ENCODE measurements at regions not wholly inside any gene's neighbourhood (a gene's known extent, or its start where the extent isn't known, plus 50 kb on each side); places are given as distances from the start of the nearest gene placed in this dataset.

DNA sequence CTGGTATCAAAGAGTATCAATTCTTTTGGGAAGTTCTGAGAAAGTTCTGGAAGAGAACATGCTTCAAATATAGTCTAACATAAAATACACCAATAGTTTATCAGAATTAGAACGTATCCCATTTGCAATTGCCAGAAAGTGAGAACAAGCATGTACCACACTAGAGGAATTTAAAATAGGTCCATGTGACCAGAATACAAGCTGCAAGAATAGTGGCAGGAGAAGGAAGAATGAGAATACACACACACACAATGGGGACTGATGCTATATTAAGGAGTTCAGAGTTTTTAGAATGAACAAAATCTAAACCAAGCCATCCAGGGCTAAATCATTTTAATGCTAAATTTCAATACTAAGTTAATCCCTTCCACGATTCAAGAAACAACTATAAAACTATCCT, 99.1 kb upstream of the TMEM168 start:
- peaks cover 3% of the 10 kb centered on the region for H3F3A ChIP-seq (replicated peaks; ENCODE audit: insufficient read depth)
- 94% methylated on average over 2 of the region's 2 CpGs for WGBS (ENCODE audit: low lambda C conversion rate)
- CTCF ChIA-PET, result interaction anchor here (0.9 to 2.0 kb wide), 3 partner anchors 10 to 20 kb away, joined by 4 to 7 read pairs (median 4); no protein-coding TSS in a partner anchor

DNA sequence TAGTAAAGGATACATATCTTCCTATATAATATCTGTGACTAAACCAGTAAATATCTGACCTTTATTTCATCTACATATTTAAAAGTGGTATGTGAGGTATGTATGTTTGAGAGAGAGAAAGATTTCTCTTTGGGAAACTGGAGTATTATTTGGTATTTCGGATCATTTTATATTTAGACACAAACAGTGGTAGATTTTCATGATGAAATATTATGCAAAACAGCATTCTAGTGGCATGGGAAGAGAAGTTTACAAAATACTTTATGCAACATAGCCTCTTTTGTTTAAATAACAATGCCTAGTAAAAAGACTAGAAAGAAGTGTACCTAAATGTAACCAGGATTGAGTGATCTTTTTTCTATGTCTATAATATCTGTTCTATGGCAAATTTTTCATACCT, 98.6 kb upstream of the TMEM168 start:
- Histone ChIP-seq H4K20me1 (ENCODE audit: insufficient read depth) (no peaks in the 10 kb centered on the region), H3K27ac (ENCODE audit: low read depth in 2 of 2, low read length in 1 of 2) (no peak overlapping the region), H3K9me3 (no peaks in the 10 kb centered on the region), H3K79me2 (ENCODE audit: insufficient read depth) (no peaks in the 10 kb centered on the region), H3K4me2 (no peak overlapping the region), H3K9me2 (no peaks in the 10 kb centered on the region), H3K4me3 (ENCODE audit: low read depth in 2 of 2, low read length in 1 of 2) (no peak overlapping the region), H2AFZ (ENCODE audit: low read depth) (no peak overlapping the region), H3K36me3 (replicated peaks in 1 of 2; ENCODE audit: control insufficient read depth in 1 of 2, insufficient read depth in 2 of 2, low read length in 1 of 2) (peaks cover 11 to 14% of the 10 kb centered on the region in 2 experiments), H3K9ac (no peak overlapping the region), H3K4me1 (ENCODE audit: control insufficient read depth in 1 of 2, insufficient read depth in 2 of 2, low read depth in 1 of 2, low read length in 1 of 2) (no peaks in the 10 kb centered on the region; a peak in 1 of 4 replicates), H3K27me3 (ENCODE audit: insufficient read depth) (no peaks in the 10 kb centered on the region), H3F3A (replicated peaks; ENCODE audit: insufficient read depth) (peaks cover 4% of the 10 kb centered on the region)
- TF ChIP-seq EZH2phosphoT487 (IDR thresholded peaks at IDR 0.05; ENCODE audit: borderline replicate concordance, low read depth) (no peak), FOXM1 (IDR thresholded peaks at IDR 0.05; ENCODE audit: low read depth) (no peak), POLR2AphosphoS5 (IDR thresholded peaks at IDR 0.05; ENCODE audit: low read depth, low read length) (no peak), MEF2A (IDR thresholded peaks at IDR 0.05; ENCODE audit: borderline replicate concordance, low read depth) (no peak), RFX5 (IDR thresholded peaks at IDR 0.05; ENCODE audit: low read length) (no peak)
- WGBS (ENCODE audit: low lambda C conversion rate), result 98% methylated on average over 1 of the region's 1 CpG
- CTCF ChIA-PET, result no interaction called here
- DNase-seq, result no peak
- POLR2A ChIA-PET, result no interaction called here

More for the DNA sequence above, 99.1 kb upstream of the TMEM168 start:
- Histone ChIP-seq H2AFZ (ENCODE audit: low read depth) (no peak overlapping the region), H3K4me1 (ENCODE audit: control insufficient read depth in 1 of 2, insufficient read depth in 2 of 2, low read depth in 1 of 2, low read length in 1 of 2) (no peaks in the 10 kb centered on the region; a peak in 1 of 4 replicates), H3K4me3 (ENCODE audit: low read depth in 2 of 2, low read length in 1 of 2) (no peak overlapping the region), H3K27me3 (ENCODE audit: insufficient read depth) (no peaks in the 10 kb centered on the region), H4K20me1 (ENCODE audit: insufficient read depth) (no peaks in the 10 kb centered on the region), H3K9ac (no peak overlapping the region), H3K79me2 (ENCODE audit: insufficient read depth) (no peaks in the 10 kb centered on the region), H3K9me2 (no peaks in the 10 kb centered on the region), H3K4me2 (no peak overlapping the region), H3K9me3 (no peaks in the 10 kb centered on the region), H3K36me3 (replicated peaks in 1 of 2; ENCODE audit: control insufficient read depth in 1 of 2, insufficient read depth in 2 of 2, low read length in 1 of 2) (peaks cover 15 to 19% of the 10 kb centered on the region in 2 experiments), H3K27ac (ENCODE audit: low read depth in 2 of 2, low read length in 1 of 2) (no peak overlapping the region)
- DNase-seq, result no peak
- TF ChIP-seq FOSL2 (IDR thresholded peaks at IDR 0.05; ENCODE audit: borderline replicate concordance, low read depth), result no peak
- TF ChIP-seq, protein P1, sequence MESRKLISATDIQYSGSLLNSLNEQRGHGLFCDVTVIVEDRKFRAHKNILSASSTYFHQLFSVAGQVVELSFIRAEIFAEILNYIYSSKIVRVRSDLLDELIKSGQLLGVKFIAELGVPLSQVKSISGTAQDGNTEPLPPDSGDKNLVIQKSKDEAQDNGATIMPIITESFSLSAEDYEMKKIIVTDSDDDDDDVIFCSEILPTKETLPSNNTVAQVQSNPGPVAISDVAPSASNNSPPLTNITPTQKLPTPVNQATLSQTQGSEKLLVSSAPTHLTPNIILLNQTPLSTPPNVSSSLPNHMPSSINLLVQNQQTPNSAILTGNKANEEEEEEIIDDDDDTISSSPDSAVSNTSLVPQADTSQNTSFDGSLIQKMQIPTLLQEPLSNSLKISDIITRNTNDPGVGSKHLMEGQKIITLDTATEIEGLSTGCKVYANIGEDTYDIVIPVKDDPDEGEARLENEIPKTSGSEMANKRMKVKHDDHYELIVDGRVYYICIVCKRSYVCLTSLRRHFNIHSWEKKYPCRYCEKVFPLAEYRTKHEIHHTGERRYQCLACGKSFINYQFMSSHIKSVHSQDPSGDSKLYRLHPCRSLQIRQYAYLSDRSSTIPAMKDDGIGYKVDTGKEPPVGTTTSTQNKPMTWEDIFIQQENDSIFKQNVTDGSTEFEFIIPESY (IDR thresholded peaks at IDR 0.05; ENCODE audit: borderline replicate concordance, low read depth), result no peak
- TF ChIP-seq NFIC (IDR thresholded peaks at IDR 0.05; ENCODE audit: borderline replicate concordance), result no peak
- POLR2A ChIA-PET, result no interaction called here

DNA sequence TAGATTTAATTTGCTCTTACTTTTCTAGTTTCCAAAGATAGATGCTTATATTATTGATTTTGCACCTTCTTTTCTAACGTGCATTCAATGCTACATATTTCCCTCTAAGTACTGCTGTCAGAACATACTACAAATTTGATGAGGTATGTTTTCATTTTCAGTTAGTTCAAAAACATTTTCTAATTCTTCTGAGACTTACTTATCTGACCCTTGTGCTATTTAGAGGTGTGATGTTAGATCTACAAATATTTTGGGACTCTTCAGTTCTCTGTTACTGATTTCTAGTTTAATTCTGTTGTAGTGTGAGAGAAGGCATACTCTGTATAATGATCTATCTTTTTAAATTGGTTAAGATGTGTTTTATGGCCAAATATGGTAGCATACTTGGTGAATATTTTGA, 97.8 kb upstream of the TMEM168 start:
- CTCF ChIA-PET, result no interaction called here
- Histone ChIP-seq H4K20me1 (ENCODE audit: insufficient read depth) (0 out of 2 replicates have a peak, but pooled peaks cover 4% of the 10 kb centered on the region), H3K9me2 (no peaks in the 10 kb centered on the region), H3K4me2 (no peak overlapping the region), H3K9me3 (no peaks in the 10 kb centered on the region), H3K4me1 (ENCODE audit: control insufficient read depth in 1 of 2, insufficient read depth in 2 of 2, low read depth in 1 of 2, low read length in 1 of 2) (no peaks in the 10 kb centered on the region; a peak in 2 of 4 replicates), H3K27ac (ENCODE audit: low read depth in 2 of 2, low read length in 1 of 2) (no peak overlapping the region), H2AFZ (ENCODE audit: low read depth) (no peak overlapping the region), H3K79me2 (ENCODE audit: insufficient read depth) (no peaks in the 10 kb centered on the region), H3K36me3 (replicated peaks in 1 of 2; ENCODE audit: control insufficient read depth in 1 of 2, insufficient read depth in 2 of 2, low read length in 1 of 2) (peaks cover 7 to 9% of the 10 kb centered on the region in 2 experiments), H3K4me3 (ENCODE audit: low read depth in 2 of 2, low read length in 1 of 2) (no peak overlapping the region), H3K27me3 (ENCODE audit: insufficient read depth) (no peaks in the 10 kb centered on the region), H3K9ac (no peak overlapping the region), H3F3A (replicated peaks; ENCODE audit: insufficient read depth) (peaks cover 10% of the 10 kb centered on the region)
- POLR2A ChIA-PET, result no interaction called here
- no peak for DNase-seq
- 90% methylated on average over 1 of the region's 1 CpG for WGBS (ENCODE audit: low lambda C conversion rate)
- TF ChIP-seq, protein P1 (IDR thresholded peaks at IDR 0.05; ENCODE audit: borderline replicate concordance, low read depth), result no peak
- TF ChIP-seq GABPA (IDR thresholded peaks at IDR 0.05; ENCODE audit: low read depth), result no peak
- TF ChIP-seq, protein P2, sequence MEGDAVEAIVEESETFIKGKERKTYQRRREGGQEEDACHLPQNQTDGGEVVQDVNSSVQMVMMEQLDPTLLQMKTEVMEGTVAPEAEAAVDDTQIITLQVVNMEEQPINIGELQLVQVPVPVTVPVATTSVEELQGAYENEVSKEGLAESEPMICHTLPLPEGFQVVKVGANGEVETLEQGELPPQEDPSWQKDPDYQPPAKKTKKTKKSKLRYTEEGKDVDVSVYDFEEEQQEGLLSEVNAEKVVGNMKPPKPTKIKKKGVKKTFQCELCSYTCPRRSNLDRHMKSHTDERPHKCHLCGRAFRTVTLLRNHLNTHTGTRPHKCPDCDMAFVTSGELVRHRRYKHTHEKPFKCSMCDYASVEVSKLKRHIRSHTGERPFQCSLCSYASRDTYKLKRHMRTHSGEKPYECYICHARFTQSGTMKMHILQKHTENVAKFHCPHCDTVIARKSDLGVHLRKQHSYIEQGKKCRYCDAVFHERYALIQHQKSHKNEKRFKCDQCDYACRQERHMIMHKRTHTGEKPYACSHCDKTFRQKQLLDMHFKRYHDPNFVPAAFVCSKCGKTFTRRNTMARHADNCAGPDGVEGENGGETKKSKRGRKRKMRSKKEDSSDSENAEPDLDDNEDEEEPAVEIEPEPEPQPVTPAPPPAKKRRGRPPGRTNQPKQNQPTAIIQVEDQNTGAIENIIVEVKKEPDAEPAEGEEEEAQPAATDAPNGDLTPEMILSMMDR (IDR thresholded peaks at IDR 0.05), result no peak
- TF ChIP-seq, protein P3, sequence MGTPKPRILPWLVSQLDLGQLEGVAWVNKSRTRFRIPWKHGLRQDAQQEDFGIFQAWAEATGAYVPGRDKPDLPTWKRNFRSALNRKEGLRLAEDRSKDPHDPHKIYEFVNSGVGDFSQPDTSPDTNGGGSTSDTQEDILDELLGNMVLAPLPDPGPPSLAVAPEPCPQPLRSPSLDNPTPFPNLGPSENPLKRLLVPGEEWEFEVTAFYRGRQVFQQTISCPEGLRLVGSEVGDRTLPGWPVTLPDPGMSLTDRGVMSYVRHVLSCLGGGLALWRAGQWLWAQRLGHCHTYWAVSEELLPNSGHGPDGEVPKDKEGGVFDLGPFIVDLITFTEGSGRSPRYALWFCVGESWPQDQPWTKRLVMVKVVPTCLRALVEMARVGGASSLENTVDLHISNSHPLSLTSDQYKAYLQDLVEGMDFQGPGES (IDR thresholded peaks at IDR 0.05; ENCODE audit: low read depth, low read length), result no peak
- TF ChIP-seq, protein P4, sequence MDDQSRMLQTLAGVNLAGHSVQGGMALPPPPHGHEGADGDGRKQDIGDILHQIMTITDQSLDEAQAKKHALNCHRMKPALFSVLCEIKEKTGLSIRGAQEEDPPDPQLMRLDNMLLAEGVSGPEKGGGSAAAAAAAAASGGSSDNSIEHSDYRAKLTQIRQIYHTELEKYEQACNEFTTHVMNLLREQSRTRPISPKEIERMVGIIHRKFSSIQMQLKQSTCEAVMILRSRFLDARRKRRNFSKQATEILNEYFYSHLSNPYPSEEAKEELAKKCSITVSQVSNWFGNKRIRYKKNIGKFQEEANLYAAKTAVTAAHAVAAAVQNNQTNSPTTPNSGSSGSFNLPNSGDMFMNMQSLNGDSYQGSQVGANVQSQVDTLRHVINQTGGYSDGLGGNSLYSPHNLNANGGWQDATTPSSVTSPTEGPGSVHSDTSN (IDR thresholded peaks at IDR 0.05), result no peak

Measured in SK-N-SH (cell line).